ENCODE measurements at regions not wholly inside any gene's neighbourhood (a gene's known extent, or its start where the extent isn't known, plus 50 kb on each side); places are given as distances from the start of the nearest gene placed in this dataset.

- ChIA-PET RAD21 (ENCODE audit: low non-redundant PET in 1 of 2, low total read pairs in 2 of 2, uncharacterized antibody in 2 of 2, unreplicated experiment in 2 of 2) (interaction anchor here in 1 of 2 experiments (0.5 to 0.8 kb wide), 2 partner anchors 97 to 177 kb away, joined by 3 read pairs; partner anchors contain the start of gene CHD2), POLR2A (interaction anchor here (1.1 to 1.7 kb wide), 6 partner anchors 17 to 114 kb away, joined by 3 to 9 read pairs (median 6); partner anchors contain the start of gene CHD2), CTCF (interaction anchor here (1.2 kb wide), 1 partner anchor 118 kb away, joined by 3 read pairs; no protein-coding TSS in a partner anchor)
- H3K27ac ChIP-seq (ENCODE audit: low read depth, low read length) = peak overlapping the region; percentile 99
- no peaks in the 10 kb centered on the region for H3K9me2 ChIP-seq (ENCODE audit: insufficient read depth)
- no peaks in the 10 kb centered on the region for H3K27me3 ChIP-seq (ENCODE audit: insufficient read depth, low read length)
- H2AFZ ChIP-seq (ENCODE audit: low read depth, low read length, poor library complexity, severe bottlenecking) = no peak overlapping the region
- peak overlapping the region in 1 of 2 experiments; percentile 36; a peak in 2 of 4 replicates for H3K4me3 ChIP-seq (replicated peaks in 1 of 2; ENCODE audit: low read depth in 1 of 2, low read length in 2 of 2)
- peak overlapping the region; percentile 69 for H3K4me2 ChIP-seq (ENCODE audit: low read length)
- no TSS peak for BruUV-seq (replicated peaks)
- H4K20me1 ChIP-seq (ENCODE audit: insufficient read depth) = no peaks in the 10 kb centered on the region
- peaks cover 3% of the 10 kb centered on the region; the same call in 1 of the 2 replicates for H3K79me2 ChIP-seq (ENCODE audit: insufficient read depth, low read length)
- H3K4me1 ChIP-seq (ENCODE audit: control insufficient read depth in 1 of 2, insufficient read depth in 2 of 2, low read length in 2 of 2) = peaks cover 69 to 94% of the 10 kb centered on the region in 2 experiments
- no peak for ATAC-seq
- intact Hi-C loops (cut with micrococcal nuclease) = no loop called here
- TF ChIP-seq POLR2A (IDR thresholded peaks at IDR 0.05; ENCODE audit: borderline replicate concordance, extremely low read depth, insufficient read depth, insufficient read length) = no peak
- TF ChIP-seq CEBPB (IDR thresholded peaks at IDR 0.05; ENCODE audit: low read depth) = no peak
- no peak for TF ChIP-seq POLR2AphosphoS5 (IDR thresholded peaks at IDR 0.05; ENCODE audit: low read depth, low read length)
- TF ChIP-seq EZH2phosphoT487 (IDR thresholded peaks at IDR 0.05; ENCODE audit: borderline replicate concordance) = no peak
- no peak for TF ChIP-seq FOSL1 (IDR thresholded peaks at IDR 0.05; ENCODE audit: low read depth)
- H3K9me3 ChIP-seq (ENCODE audit: control insufficient read depth in 1 of 2, insufficient read depth in 1 of 2, low read depth in 1 of 2, low read length in 2 of 2) = no peaks in the 10 kb centered on the region
- no peaks in the 10 kb centered on the region for H3K36me3 ChIP-seq (ENCODE audit: control insufficient read depth in 1 of 2, insufficient read depth in 2 of 2, low read length in 2 of 2)
- H3K9ac ChIP-seq (ENCODE audit: low read length) = peak overlapping the region; percentile 56
- no peak for DNase-seq (ENCODE audit: low read depth, low spot score)
These were observed 96.6 kb upstream of the CHD2 start for GRCh38 chr15:92803536-92803851.

- Histone ChIP-seq H4K20me1 (ENCODE audit: insufficient read depth) (no peaks in the 10 kb centered on the region), H3K4me3 (replicated peaks in 1 of 2; ENCODE audit: low read depth in 1 of 2, low read length in 2 of 2) (peak overlapping the region; percentile 11; a peak in 2 of 4 replicates), H3K9me2 (ENCODE audit: insufficient read depth) (no peaks in the 10 kb centered on the region), H3K9ac (ENCODE audit: low read length) (peak overlapping the region; percentile 56), H3K9me3 (ENCODE audit: control insufficient read depth in 1 of 2, insufficient read depth in 1 of 2, low read depth in 1 of 2, low read length in 2 of 2) (no peaks in the 10 kb centered on the region), H3K4me1 (ENCODE audit: control insufficient read depth in 1 of 2, insufficient read depth in 2 of 2, low read length in 2 of 2) (peaks cover 65 to 94% of the 10 kb centered on the region in 2 experiments), H3K27me3 (ENCODE audit: insufficient read depth, low read length) (no peaks in the 10 kb centered on the region), H3K79me2 (ENCODE audit: insufficient read depth, low read length) (peaks cover 3% of the 10 kb centered on the region; the same call in 1 of the 2 replicates), H3K4me2 (ENCODE audit: low read length) (peak overlapping the region; percentile 69), H2AFZ (ENCODE audit: low read depth, low read length, poor library complexity, severe bottlenecking) (no peak overlapping the region), H3K27ac (ENCODE audit: low read depth, low read length) (peak overlapping the region; percentile 99), H3K36me3 (ENCODE audit: control insufficient read depth in 1 of 2, insufficient read depth in 2 of 2, low read length in 2 of 2) (no peaks in the 10 kb centered on the region)
- TSS peak; percentile 85 for BruUV-seq (replicated peaks)
- peak; percentile 62 for TF ChIP-seq ZBTB33 (IDR thresholded peaks at IDR 0.05; ENCODE audit: extremely low read depth, insufficient replicate concordance, low read length)
- TF ChIP-seq YY1 (IDR thresholded peaks at IDR 0.05; ENCODE audit: extremely low read depth, insufficient replicate concordance, low read depth, low read length) = peak; percentile 36
- TF ChIP-seq FOSL1 (IDR thresholded peaks at IDR 0.05; ENCODE audit: low read depth) = no peak
- TF ChIP-seq ELF1 (IDR thresholded peaks at IDR 0.05; ENCODE audit: borderline replicate concordance, low read depth) = no peak
- TF ChIP-seq POLR2AphosphoS5 (IDR thresholded peaks at IDR 0.05; ENCODE audit: low read depth, low read length) = peak; percentile 84
- no peak for TF ChIP-seq TCF7L2 (IDR thresholded peaks at IDR 0.05; ENCODE audit: borderline replicate concordance, extremely low read depth, insufficient read depth, insufficient read length)
- no peak for TF ChIP-seq SIN3A (IDR thresholded peaks at IDR 0.05; ENCODE audit: low read depth)
- no peak for TF ChIP-seq CTCF (IDR thresholded peaks at IDR 0.05 in 2 of 3, conservative IDR thresholded peaks at IDR 0.05 in 1 of 3; ENCODE audit: borderline replicate concordance in 1 of 3, insufficient read depth in 1 of 3, low read depth in 2 of 3, low read length in 2 of 3)
- TF ChIP-seq ATF3 (IDR thresholded peaks at IDR 0.05) = no peak
- TF ChIP-seq CEBPB (IDR thresholded peaks at IDR 0.05; ENCODE audit: low read depth) = no peak
- no peak for TF ChIP-seq SRF (IDR thresholded peaks at IDR 0.05; ENCODE audit: low read depth)
- DNase-seq (ENCODE audit: low read depth, low spot score) (peak; percentile 99), ATAC-seq (peak; percentile 70)
- ChIA-PET POLR2A (interaction anchor here (0.7 to 1.7 kb wide), 9 partner anchors 16 to 225 kb away, joined by 3 to 9 read pairs (median 5); partner anchors contain the start of gene CHD2), RAD21 (ENCODE audit: low non-redundant PET in 1 of 2, low total read pairs in 2 of 2, uncharacterized antibody in 2 of 2, unreplicated experiment in 2 of 2) (interaction anchor here (0.5 to 1.0 kb wide), 3 partner anchors 96 to 176 kb away, joined by 3 read pairs; partner anchors contain the start of gene CHD2 (in 1 of the 2)), CTCF (interaction anchor here (0.7 to 1.2 kb wide), 2 partner anchors 114 to 117 kb away, joined by 3 read pairs; no protein-coding TSS in a partner anchor)
- intact Hi-C loops (cut with micrococcal nuclease) = loop anchor here (1.0 to 2.0 kb wide), 2 partner anchors 17 to 100 kb away; no protein-coding TSS in a partner anchor
These were observed 96.1 kb upstream of the CHD2 start for GRCh38 chr15:92803852-92804609.

All from HCT116 (cell line).